Globus pallidus (tissue), 1 donor: ENCODE measurements at regions not wholly inside any gene's neighbourhood (a gene's known extent, or its start where the extent isn't known, plus 50 kb on each side); places are given as distances from the start of the nearest gene placed in this dataset.

Experiments used
- DNase-seq: peaks from one replicate; pipeline ENCODE4 v3.0.0-alpha.2; 2015; ENCODE audit warnings: low spot score

DNA sequence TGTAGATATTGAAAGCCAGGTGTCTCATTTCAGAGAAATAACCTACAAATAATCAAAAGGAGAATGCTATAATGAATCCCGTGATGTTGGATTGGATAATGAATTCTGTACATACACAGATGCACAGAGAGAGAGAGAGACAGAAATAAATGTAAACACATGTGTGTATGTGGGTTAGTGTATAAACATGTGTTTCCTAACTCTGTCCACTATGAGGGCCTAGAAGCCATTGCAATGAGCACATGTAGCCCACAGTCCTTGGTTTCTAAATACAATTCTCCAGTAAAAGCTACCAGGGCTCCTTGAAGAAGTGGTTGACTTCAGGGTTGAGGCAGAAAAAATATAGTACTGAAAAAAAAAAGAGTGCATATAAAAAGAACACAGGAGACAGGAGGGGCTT, 109.5 kb downstream of the INHBB start:
- no peak for DNase-seq

GRCh38 chr2:120456867-120457266, 110.9 kb downstream of the INHBB start:
- DNase-seq = no peak

GRCh38 chr2:120460511-120460910, 114.6 kb downstream of the INHBB start:
- no peak for DNase-seq

GRCh38 chr2:120461092-120461491, 115.2 kb downstream of the INHBB start:
- DNase-seq = no peak

DNA sequence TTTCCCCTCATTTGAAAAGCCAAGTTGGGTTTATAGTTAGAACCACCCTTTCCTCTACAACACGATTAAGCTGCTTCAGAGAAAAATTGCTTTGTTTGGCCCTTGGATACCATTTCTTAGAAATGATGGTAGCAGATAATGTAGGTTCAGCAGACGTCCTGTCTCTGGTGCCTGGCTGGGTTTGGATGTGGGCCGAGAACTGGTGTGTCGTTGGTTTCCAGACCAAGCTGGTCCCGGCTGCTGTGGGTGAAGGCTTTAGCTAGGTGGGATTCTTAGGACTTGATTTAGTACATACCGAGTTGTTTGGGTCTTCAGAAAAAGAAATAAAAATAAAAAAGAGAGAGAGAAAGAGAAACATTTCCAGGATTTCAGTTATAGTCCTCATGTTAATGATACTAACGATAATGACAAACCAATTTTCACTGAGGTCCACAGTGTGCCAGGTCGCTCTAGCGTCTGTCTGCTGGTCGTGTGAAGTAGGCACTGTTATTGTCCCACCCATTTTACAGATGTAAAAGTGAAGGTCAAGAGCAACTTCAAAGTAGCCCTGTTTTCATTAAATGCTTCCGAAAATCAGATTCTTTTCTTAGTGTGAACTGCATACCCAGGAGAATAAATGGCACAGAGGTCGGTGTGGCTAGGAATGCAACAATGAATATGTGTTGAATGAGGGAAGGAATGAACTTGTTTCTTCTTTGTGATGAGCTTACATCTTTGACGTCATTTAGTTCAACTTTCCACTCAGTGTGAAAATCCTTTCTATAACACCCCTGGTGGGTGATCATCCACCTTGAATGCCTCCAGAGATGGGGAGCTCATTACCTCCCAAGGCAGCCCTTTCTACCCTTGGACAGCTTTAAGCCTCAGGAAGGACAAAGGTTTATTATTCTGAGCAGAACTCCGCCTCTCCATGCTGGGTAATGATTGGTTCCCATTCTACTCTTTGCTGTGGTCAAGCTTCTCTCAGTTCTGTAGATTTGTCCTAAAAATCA, 115.9 kb downstream of the INHBB start:
- no peak for DNase-seq

- DNase-seq = no peak
These were observed 117.6 kb downstream of the INHBB start for GRCh38 chr2:120463527-120463926.

GRCh38 chr2:120463996-120464395, 118.1 kb downstream of the INHBB start:
- no peak for DNase-seq

DNA sequence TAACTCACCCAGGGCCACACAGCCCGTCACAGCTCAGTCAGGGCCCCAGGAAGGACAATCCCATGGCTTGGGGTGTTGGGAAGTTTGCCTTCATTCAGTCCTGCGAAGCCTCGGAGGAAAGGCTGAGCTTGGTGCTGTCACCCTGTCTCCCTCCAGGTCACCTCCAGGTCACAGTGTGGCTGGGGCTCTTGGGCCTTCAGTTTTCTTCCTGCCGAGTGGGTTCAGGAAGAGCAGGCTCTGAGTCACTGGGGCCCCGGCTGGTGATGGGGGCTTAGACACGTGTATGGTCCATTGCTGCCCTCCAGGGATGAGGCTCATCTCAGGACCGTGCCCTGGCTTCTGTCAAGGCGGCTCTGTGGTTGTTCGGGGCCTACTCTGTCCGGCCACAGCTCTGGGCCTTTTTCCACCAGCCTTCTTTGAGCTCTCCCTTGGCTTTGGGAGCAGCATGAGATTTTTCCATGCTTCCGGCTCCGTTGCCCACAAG, 118.6 kb downstream of the INHBB start:
- no peak for DNase-seq

- no peak for DNase-seq
These were observed 119.2 kb downstream of the INHBB start for GRCh38 chr2:120465012-120465700.

DNA sequence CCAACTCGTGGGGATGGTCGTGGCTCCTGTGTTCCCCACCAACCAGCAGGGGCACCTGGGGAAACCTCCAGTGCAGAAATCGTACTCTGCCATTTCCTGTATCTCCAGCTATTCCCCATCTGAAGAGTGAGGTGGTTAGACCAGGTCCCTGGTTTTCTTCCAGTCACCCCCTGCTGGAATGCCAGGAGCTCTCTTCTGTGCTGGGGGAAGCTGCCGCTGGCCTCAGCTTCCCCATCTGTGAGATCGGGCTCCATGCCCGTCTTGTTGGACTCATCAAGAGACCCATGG, 119.7 kb downstream of the INHBB start:
- DNase-seq = no peak

DNA sequence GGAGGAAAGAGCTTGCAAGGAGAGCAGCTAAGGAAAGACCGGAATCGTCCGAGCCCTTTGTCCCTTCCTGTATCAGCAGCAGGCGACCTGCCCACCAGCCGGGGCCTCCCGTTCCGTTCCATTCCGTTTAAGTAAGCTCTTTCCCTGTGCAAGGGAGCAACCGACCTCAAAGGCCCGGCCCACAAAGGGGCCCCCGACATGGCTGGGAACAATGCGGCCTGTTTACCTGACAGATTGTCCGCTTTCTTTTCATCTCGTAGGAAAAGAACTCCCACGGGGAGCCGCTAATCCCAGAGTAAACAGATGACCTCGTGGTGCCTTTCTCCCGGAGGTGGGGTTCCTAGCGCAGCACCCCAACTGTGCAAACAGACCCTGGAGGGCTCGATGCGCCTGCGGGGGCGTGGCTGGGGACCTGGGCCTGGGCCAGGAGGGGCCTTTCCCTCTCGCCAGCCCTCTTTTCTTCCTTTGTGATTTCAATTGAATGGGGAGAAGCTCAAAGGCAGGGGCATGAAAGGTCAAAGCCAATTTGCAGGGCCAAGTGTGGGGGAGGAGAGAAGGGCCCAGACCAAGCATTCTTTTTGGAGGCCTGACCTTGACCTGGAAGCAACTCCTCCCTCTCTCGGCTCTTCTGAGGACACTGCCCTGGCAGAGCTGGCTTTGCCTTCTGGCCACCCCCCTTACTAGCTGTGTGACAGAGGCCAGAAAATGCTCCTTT, 120.2 kb downstream of the INHBB start:
- DNase-seq = no peak

DNA sequence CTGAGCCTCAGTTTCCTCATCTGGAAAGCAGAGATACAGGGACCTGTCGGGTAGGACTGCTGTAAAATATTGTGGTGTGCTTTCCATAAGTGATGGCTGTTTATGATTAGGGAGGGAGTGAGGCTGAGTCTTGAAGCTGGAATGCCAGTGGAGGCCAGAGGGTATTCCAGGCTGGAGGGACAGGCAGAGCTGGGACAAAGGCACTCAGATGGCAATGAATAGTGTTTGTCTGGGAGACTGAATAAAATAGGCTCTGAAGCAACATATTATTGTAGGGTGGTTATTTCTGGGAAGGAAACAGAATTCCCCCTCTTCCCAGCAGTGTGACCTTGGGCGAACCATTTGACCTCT, 120.7 kb downstream of the INHBB start:
- no peak for DNase-seq

- no peak for DNase-seq
These were observed 122.2 kb downstream of the INHBB start for GRCh38 chr2:120468136-120468535.

GRCh38 chr2:120469426-120469825, 123.5 kb downstream of the INHBB start:
- no peak for DNase-seq

- no peak for DNase-seq
These were observed 124.4 kb downstream of the INHBB start for GRCh38 chr2:120470041-120470965.

GRCh38 chr2:120471166-120471565, 125.2 kb downstream of the INHBB start:
- no peak for DNase-seq

DNA sequence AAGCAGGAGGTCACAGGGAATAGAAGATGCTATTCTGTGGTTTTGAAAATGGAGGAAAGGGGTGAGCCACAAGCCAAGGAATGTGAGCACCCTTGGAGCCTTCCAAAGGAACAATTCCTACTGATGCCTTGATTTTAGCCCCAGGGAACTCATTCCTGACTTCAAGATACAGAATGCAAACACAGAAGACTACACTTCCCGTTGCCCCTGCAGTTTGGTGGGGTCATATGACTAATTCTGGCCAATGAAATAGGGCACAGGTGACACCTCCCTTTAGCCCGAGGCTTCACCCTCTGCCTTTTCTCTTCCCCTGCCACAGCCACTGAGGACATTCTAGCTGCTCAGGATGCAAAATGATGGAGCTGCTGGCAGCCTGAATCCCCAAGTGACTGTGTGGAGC, 126.1 kb downstream of the INHBB start:
- DNase-seq = no peak

- no peak for DNase-seq
These were observed 127.0 kb downstream of the INHBB start for GRCh38 chr2:120472891-120473309.

GRCh38 chr2:120473522-120474271, 127.8 kb downstream of the INHBB start:
- DNase-seq = no peak

DNA sequence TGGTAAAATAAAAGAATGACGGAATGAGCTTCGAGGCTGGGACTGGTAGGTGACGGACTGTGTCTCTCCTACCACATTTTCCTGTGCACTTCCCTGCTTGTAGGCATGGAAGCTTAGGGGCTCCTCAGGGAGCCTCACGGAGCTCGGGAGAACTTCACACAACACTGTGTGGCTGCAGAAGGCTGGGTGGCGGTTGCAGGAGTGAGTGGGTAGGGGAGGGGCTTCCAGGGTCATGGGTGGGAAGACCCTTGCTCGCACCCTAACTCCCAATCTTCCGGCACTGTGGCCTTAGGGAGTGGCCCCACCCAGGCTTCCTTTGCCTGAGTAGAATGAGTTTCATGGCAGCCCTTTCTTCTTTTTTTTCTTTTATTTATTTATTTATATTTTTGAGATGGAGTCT, 128.6 kb downstream of the INHBB start:
- DNase-seq = no peak

- no peak for DNase-seq
These were observed 130.2 kb downstream of the INHBB start for GRCh38 chr2:120476141-120476540.
